Gastrocnemius medialis (tissue), 4 donors: ENCODE measurements at regions not wholly inside any gene's neighbourhood (a gene's known extent, or its start where the extent isn't known, plus 50 kb on each side); places are given as distances from the start of the nearest gene placed in this dataset.

Experiments used
- ATAC-seq, 2 donors: fragments of 150-250 bp; one replicate each; pipeline ENCODE4 v1.9.1; 2016
- DNase-seq, 2 donors: peaks; one replicate each; pipeline ENCODE4 v3.0.0-alpha.2; 2019
- H3K27ac ChIP-seq, 4 donors: fragments of 200-600 bp; sonication (generic); 1 replicate in 1 of 4; 2 replicates in 3 of 4; pipeline ENCODE4 v1.5.1; 2016 to 2018; ENCODE audit warnings: mild to moderate bottlenecking in 2 of 4, moderate library complexity in 1 of 4
- H3K27me3 ChIP-seq, 3 donors: fragments of 200-600 bp; sonication (generic) in 2 of 3; 1 replicate in 1 of 3; 2 replicates in 2 of 3; pipeline versions ENCODE4 v1.5.1 to v1.6.0; 2016 to 2019; ENCODE audit warnings: mild to moderate bottlenecking in 1 of 3, moderate library complexity in 1 of 3
- H3K36me3 ChIP-seq, 2 donors: fragments of 200-600 bp; sonication (generic) in 1 of 2; one replicate each; pipeline ENCODE4 v1.5.1; 2017 to 2018
- H3K4me1 ChIP-seq, 2 donors: fragments of 200-600 bp; sonication (generic) in 1 of 2; one replicate each; pipeline ENCODE4 v1.5.1; 2016 to 2017; ENCODE audit warnings: mild to moderate bottlenecking in 2 of 2
- H3K4me3 ChIP-seq, 4 donors: fragments of 200-600 bp; sonication (generic) in 3 of 4; 1 replicate in 1 of 4; 2 replicates in 3 of 4; pipeline ENCODE4 v1.5.1; 2016 to 2019; ENCODE audit warnings: mild to moderate bottlenecking in 2 of 4
- H3K9me3 ChIP-seq, 3 donors: fragments of 200-600 bp; sonication (generic) in 2 of 3; 1 replicate in 1 of 3; 2 replicates in 2 of 3; pipeline ENCODE4 v1.5.1; 2016 to 2019
- CTCF ChIP-seq, 5 experiments: fragments of 450-650 bp in 3 of 5; fragments of 200-600 bp in 2 of 5; sonication (generic) in 2 of 5; IDR thresholded peaks in 4 of 5; conservative IDR thresholded peaks in 1 of 5; 1 replicate in 4 of 5; 2 replicates in 1 of 5; pipeline ENCODE4 v1.5.1; 2016 to 2019; ENCODE audit warnings: antibody characterized with exemption in 5 of 5, mild to moderate bottlenecking in 3 of 5, moderate library complexity in 3 of 5
- POLR2A ChIP-seq, 2 donors: fragments of 450-650 bp; IDR thresholded peaks; one replicate each; pipeline ENCODE4 v1.6.1; 2017; ENCODE audit warnings: antibody characterized with exemption in 2 of 2, mild to moderate bottlenecking in 2 of 2, moderate library complexity in 2 of 2
- in situ Hi-C, 4 donors: fragments of 200-750 bp; cut with MboI; loops; one replicate each; pipeline versions ENCODE4 v1.15.0 to v1.8.0; 2017; ENCODE audit warnings: low sequenced_read_pairs in 4 of 4
- intact Hi-C: fragments of 100-400 bp; cut with DNase I; formaldehyde crosslinking; loops from one replicate; pipeline ENCODE4 v1.15.1; 2023; ENCODE audit warnings: low total_unique reads

- Histone ChIP-seq H3K27me3 (no peaks in the 10 kb centered on the region), H3K36me3 (no peaks in the 10 kb centered on the region), H3K4me3 (no peak overlapping the region), H3K9me3 (no peaks in the 10 kb centered on the region), H3K4me1 (no peaks in the 10 kb centered on the region), H3K27ac (no peak overlapping the region)
- in situ Hi-C loops = no loop called here
- TF ChIP-seq CTCF (IDR thresholded peaks at IDR 0.05 in 4 of 5, conservative IDR thresholded peaks at IDR 0.05 in 1 of 5) (no peak), POLR2A (IDR thresholded peaks at IDR 0.05) (no peak)
- DNase-seq = no peak
- intact Hi-C loops = no loop called here
- ATAC-seq = no peak
These were observed 1645.2 kb upstream of the CDH6 start for GRCh38 chr5:29548262-29548661.

GRCh38 chr5:29547236-29547865 lies 1646.1 kb upstream of the CDH6 start:
- H3K27me3 ChIP-seq = no peaks in the 10 kb centered on the region
- intact Hi-C loops = no loop called here
- H3K27ac ChIP-seq = no peak overlapping the region
- in situ Hi-C loops = no loop called here
- ATAC-seq (no peak), DNase-seq (no peak)
- TF ChIP-seq CTCF (IDR thresholded peaks at IDR 0.05 in 4 of 5, conservative IDR thresholded peaks at IDR 0.05 in 1 of 5) (no peak), POLR2A (IDR thresholded peaks at IDR 0.05) (no peak)
- H3K9me3 ChIP-seq = no peaks in the 10 kb centered on the region
- H3K36me3 ChIP-seq = no peaks in the 10 kb centered on the region
- no peak overlapping the region for H3K4me3 ChIP-seq
- H3K4me1 ChIP-seq = no peaks in the 10 kb centered on the region

- intact Hi-C loops (no loop called here), in situ Hi-C loops (no loop called here)
- ATAC-seq (no peak), DNase-seq (no peak)
- H3K27me3 ChIP-seq = no peaks in the 10 kb centered on the region
- no peaks in the 10 kb centered on the region for H3K4me1 ChIP-seq
- no peaks in the 10 kb centered on the region for H3K9me3 ChIP-seq
- no peak for TF ChIP-seq POLR2A (IDR thresholded peaks at IDR 0.05)
- TF ChIP-seq CTCF (IDR thresholded peaks at IDR 0.05 in 4 of 5, conservative IDR thresholded peaks at IDR 0.05 in 1 of 5) = no peak
- no peak overlapping the region for H3K27ac ChIP-seq
- no peaks in the 10 kb centered on the region for H3K36me3 ChIP-seq
- H3K4me3 ChIP-seq = no peak overlapping the region
These were observed 1650.0 kb upstream of the CDH6 start for GRCh38 chr5:29543501-29543900.

GRCh38 chr5:29524227-29524626 lies 1669.3 kb upstream of the CDH6 start:
- Histone ChIP-seq H3K4me3 (no peak overlapping the region), H3K36me3 (no peaks in the 10 kb centered on the region), H3K9me3 (no peaks in the 10 kb centered on the region), H3K4me1 (no peaks in the 10 kb centered on the region), H3K27me3 (no peaks in the 10 kb centered on the region), H3K27ac (no peak overlapping the region)
- in situ Hi-C loops = no loop called here
- intact Hi-C loops = no loop called here
- ATAC-seq (no peak), DNase-seq (no peak)
- TF ChIP-seq POLR2A (IDR thresholded peaks at IDR 0.05) (no peak), CTCF (IDR thresholded peaks at IDR 0.05 in 4 of 5, conservative IDR thresholded peaks at IDR 0.05 in 1 of 5) (no peak)

- in situ Hi-C loops (no loop called here), intact Hi-C loops (no loop called here)
- Histone ChIP-seq H3K27ac (no peak overlapping the region), H3K4me1 (no peaks in the 10 kb centered on the region), H3K9me3 (no peaks in the 10 kb centered on the region), H3K27me3 (no peaks in the 10 kb centered on the region), H3K4me3 (no peak overlapping the region), H3K36me3 (no peaks in the 10 kb centered on the region)
- TF ChIP-seq CTCF (IDR thresholded peaks at IDR 0.05 in 4 of 5, conservative IDR thresholded peaks at IDR 0.05 in 1 of 5) (no peak), POLR2A (IDR thresholded peaks at IDR 0.05) (no peak)
- no peak for DNase-seq
- no peak for ATAC-seq
These were observed 1675.3 kb upstream of the CDH6 start for GRCh38 chr5:29518176-29518575.
